Gastrocnemius medialis (tissue), 4 donors: ENCODE measurements at regions not wholly inside any gene's neighbourhood (a gene's known extent, or its start where the extent isn't known, plus 50 kb on each side); places are given as distances from the start of the nearest gene placed in this dataset.

ENCODE experiments used
- ATAC-seq, 2 donors: fragments of 150-250 bp; one replicate each; pipeline ENCODE4 v1.9.1; 2016
- DNase-seq, 2 donors: peaks; one replicate each; pipeline ENCODE4 v3.0.0-alpha.2; 2019
- H3K27ac ChIP-seq, 4 donors: fragments of 200-600 bp; sonication (generic); 1 replicate in 1 of 4; 2 replicates in 3 of 4; pipeline ENCODE4 v1.5.1; 2016 to 2018; ENCODE audit warnings: mild to moderate bottlenecking in 2 of 4, moderate library complexity in 1 of 4
- H3K27me3 ChIP-seq, 3 donors: fragments of 200-600 bp; sonication (generic) in 2 of 3; 1 replicate in 1 of 3; 2 replicates in 2 of 3; pipeline versions ENCODE4 v1.5.1 to v1.6.0; 2016 to 2019; ENCODE audit warnings: mild to moderate bottlenecking in 1 of 3, moderate library complexity in 1 of 3
- H3K36me3 ChIP-seq, 2 donors: fragments of 200-600 bp; sonication (generic) in 1 of 2; one replicate each; pipeline ENCODE4 v1.5.1; 2017 to 2018
- H3K4me1 ChIP-seq, 2 donors: fragments of 200-600 bp; sonication (generic) in 1 of 2; one replicate each; pipeline ENCODE4 v1.5.1; 2016 to 2017; ENCODE audit warnings: mild to moderate bottlenecking in 2 of 2
- H3K4me3 ChIP-seq, 4 donors: fragments of 200-600 bp; sonication (generic) in 3 of 4; 1 replicate in 1 of 4; 2 replicates in 3 of 4; pipeline ENCODE4 v1.5.1; 2016 to 2019; ENCODE audit warnings: mild to moderate bottlenecking in 2 of 4
- H3K9me3 ChIP-seq, 3 donors: fragments of 200-600 bp; sonication (generic) in 2 of 3; 1 replicate in 1 of 3; 2 replicates in 2 of 3; pipeline ENCODE4 v1.5.1; 2016 to 2019
- POLR2A ChIP-seq, 2 donors: fragments of 450-650 bp; IDR thresholded peaks; one replicate each; pipeline ENCODE4 v1.6.1; 2017; ENCODE audit warnings: antibody characterized with exemption in 2 of 2, mild to moderate bottlenecking in 2 of 2, moderate library complexity in 2 of 2
- in situ Hi-C, 4 donors: fragments of 200-750 bp; cut with MboI; loops; one replicate each; pipeline versions ENCODE4 v1.15.0 to v1.8.0; 2017; ENCODE audit warnings: low sequenced_read_pairs in 4 of 4
- intact Hi-C: fragments of 100-400 bp; cut with DNase I; formaldehyde crosslinking; loops from one replicate; pipeline ENCODE4 v1.15.1; 2023; ENCODE audit warnings: low total_unique reads
- TF ChIP-seq, protein P1 (sequence below), 5 experiments: fragments of 450-650 bp in 3 of 5; fragments of 200-600 bp in 2 of 5; sonication (generic) in 2 of 5; IDR thresholded peaks in 4 of 5; conservative IDR thresholded peaks in 1 of 5; 1 replicate in 4 of 5; 2 replicates in 1 of 5; pipeline ENCODE4 v1.5.1; 2016 to 2019; ENCODE audit warnings: antibody characterized with exemption in 5 of 5, mild to moderate bottlenecking in 3 of 5, moderate library complexity in 3 of 5

GRCh38 chr13:107295416-107296140 is 727.6 kb upstream of the ARGLU1 start:
- intact Hi-C loops, result no loop called here
- H3K27ac ChIP-seq, result no peak overlapping the region
- H3K9me3 ChIP-seq, result no peaks in the 10 kb centered on the region
- DNase-seq (no peak), ATAC-seq (no peak)
- H3K4me3 ChIP-seq, result no peak overlapping the region
- TF ChIP-seq, protein P1, sequence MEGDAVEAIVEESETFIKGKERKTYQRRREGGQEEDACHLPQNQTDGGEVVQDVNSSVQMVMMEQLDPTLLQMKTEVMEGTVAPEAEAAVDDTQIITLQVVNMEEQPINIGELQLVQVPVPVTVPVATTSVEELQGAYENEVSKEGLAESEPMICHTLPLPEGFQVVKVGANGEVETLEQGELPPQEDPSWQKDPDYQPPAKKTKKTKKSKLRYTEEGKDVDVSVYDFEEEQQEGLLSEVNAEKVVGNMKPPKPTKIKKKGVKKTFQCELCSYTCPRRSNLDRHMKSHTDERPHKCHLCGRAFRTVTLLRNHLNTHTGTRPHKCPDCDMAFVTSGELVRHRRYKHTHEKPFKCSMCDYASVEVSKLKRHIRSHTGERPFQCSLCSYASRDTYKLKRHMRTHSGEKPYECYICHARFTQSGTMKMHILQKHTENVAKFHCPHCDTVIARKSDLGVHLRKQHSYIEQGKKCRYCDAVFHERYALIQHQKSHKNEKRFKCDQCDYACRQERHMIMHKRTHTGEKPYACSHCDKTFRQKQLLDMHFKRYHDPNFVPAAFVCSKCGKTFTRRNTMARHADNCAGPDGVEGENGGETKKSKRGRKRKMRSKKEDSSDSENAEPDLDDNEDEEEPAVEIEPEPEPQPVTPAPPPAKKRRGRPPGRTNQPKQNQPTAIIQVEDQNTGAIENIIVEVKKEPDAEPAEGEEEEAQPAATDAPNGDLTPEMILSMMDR (IDR thresholded peaks at IDR 0.05 in 4 of 5, conservative IDR thresholded peaks at IDR 0.05 in 1 of 5), result no peak
- no peak for TF ChIP-seq POLR2A (IDR thresholded peaks at IDR 0.05)
- H3K4me1 ChIP-seq, result no peaks in the 10 kb centered on the region
- in situ Hi-C loops, result no loop called here
- no peaks in the 10 kb centered on the region for H3K36me3 ChIP-seq
- H3K27me3 ChIP-seq, result no peaks in the 10 kb centered on the region

DNA sequence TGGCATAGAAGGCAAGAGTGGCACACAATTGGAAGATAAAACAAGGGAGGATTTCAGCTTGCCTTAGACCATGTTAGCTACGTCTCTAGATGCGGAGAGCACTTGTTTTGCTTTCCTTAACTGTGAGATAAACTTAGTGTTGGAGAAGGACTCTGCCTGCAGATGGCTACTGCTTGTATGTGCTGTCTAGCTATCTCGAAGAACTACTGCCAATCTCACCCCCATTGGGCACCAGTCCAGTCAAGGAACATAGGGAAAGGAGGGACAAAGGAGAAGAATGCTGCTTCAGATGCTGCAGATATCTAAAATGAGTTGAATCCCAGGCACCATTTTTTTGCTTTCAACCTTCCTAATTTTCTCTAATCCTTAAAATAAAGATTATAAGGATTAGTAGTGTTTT is 726.0 kb upstream of the ARGLU1 start:
- Histone ChIP-seq H3K36me3 (no peaks in the 10 kb centered on the region), H3K27me3 (no peaks in the 10 kb centered on the region), H3K4me3 (no peak overlapping the region), H3K27ac (no peak overlapping the region), H3K4me1 (no peaks in the 10 kb centered on the region), H3K9me3 (no peaks in the 10 kb centered on the region)
- DNase-seq, result no peak
- in situ Hi-C loops (no loop called here), intact Hi-C loops (no loop called here)
- ATAC-seq, result no peak
- TF ChIP-seq POLR2A (IDR thresholded peaks at IDR 0.05), result no peak
- TF ChIP-seq, protein P1 (IDR thresholded peaks at IDR 0.05 in 4 of 5, conservative IDR thresholded peaks at IDR 0.05 in 1 of 5), result no peak

DNA sequence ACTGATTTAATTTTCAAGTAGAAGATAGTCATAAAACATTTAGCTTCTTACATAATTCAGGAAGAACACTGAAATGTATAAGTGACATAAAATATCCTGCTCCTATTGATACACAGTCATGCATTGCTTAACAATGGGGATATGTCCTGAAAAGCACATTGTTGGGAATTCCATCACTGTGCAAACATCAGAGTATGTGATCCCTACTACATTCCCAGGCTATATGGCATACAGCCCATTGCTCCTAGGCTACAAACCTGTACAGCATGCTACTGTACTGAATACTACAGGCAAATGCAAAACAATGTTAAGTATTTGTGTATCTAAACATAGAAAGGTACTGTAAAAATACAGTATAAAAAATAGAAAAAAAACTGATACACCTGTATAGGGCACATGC is 723.9 kb upstream of the ARGLU1 start:
- in situ Hi-C loops, result no loop called here
- H3K4me1 ChIP-seq, result no peaks in the 10 kb centered on the region
- no peaks in the 10 kb centered on the region for H3K9me3 ChIP-seq
- DNase-seq, result no peak
- no peaks in the 10 kb centered on the region for H3K27me3 ChIP-seq
- ATAC-seq, result no peak
- TF ChIP-seq, protein P1 (IDR thresholded peaks at IDR 0.05 in 4 of 5, conservative IDR thresholded peaks at IDR 0.05 in 1 of 5), result no peak
- no peak for TF ChIP-seq POLR2A (IDR thresholded peaks at IDR 0.05)
- intact Hi-C loops, result no loop called here
- H3K4me3 ChIP-seq, result no peak overlapping the region
- H3K36me3 ChIP-seq, result no peaks in the 10 kb centered on the region
- H3K27ac ChIP-seq, result no peak overlapping the region

DNA sequence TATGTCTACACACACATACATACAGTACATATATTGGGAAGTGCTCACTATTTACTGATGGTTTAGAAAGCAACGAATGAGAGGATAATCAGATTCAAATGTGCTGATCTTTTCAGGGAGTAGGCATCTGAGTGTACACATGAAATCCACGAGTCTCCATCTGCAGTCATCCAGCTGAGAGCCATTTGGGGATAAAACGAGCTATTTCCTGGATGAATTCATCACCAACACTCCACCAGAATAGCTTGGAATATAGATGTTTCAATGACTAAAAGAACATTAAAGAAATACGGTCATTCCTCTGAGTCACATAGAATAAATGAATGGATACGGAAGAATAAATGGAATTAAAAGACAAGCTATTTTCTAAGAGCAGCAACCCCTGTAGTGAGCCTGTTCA is 721.6 kb upstream of the ARGLU1 start:
- Histone ChIP-seq H3K9me3 (no peaks in the 10 kb centered on the region), H3K4me1 (no peaks in the 10 kb centered on the region), H3K27me3 (no peaks in the 10 kb centered on the region), H3K4me3 (no peak overlapping the region), H3K27ac (no peak overlapping the region), H3K36me3 (no peaks in the 10 kb centered on the region)
- ATAC-seq (no peak), DNase-seq (no peak)
- no peak for TF ChIP-seq POLR2A (IDR thresholded peaks at IDR 0.05)
- TF ChIP-seq, protein P1 (IDR thresholded peaks at IDR 0.05 in 4 of 5, conservative IDR thresholded peaks at IDR 0.05 in 1 of 5), result no peak
- intact Hi-C loops (no loop called here), in situ Hi-C loops (no loop called here)

- TF ChIP-seq, protein P1 (IDR thresholded peaks at IDR 0.05 in 4 of 5, conservative IDR thresholded peaks at IDR 0.05 in 1 of 5), result no peak
- no peak for TF ChIP-seq POLR2A (IDR thresholded peaks at IDR 0.05)
- H3K27me3 ChIP-seq, result no peaks in the 10 kb centered on the region
- in situ Hi-C loops (no loop called here), intact Hi-C loops (no loop called here)
- H3K27ac ChIP-seq, result no peak overlapping the region
- no peaks in the 10 kb centered on the region for H3K4me1 ChIP-seq
- no peaks in the 10 kb centered on the region for H3K9me3 ChIP-seq
- no peak overlapping the region for H3K4me3 ChIP-seq
- H3K36me3 ChIP-seq, result no peaks in the 10 kb centered on the region
- DNase-seq, result no peak
- no peak for ATAC-seq
Observed at GRCh38 chr13:107284173-107284572, 716.2 kb upstream of the ARGLU1 start.
